Colon (tissue), 2 donors: ENCODE measurements at regions not wholly inside any gene's neighbourhood (a gene's known extent, or its start where the extent isn't known, plus 50 kb on each side); places are given as distances from the start of the nearest gene placed in this dataset.
A peak's percentile ranks its signal among the peaks of the same experiment; 100 is the strongest.

Source experiments
- FAIRE-seq: peaks from 2 replicates; lab custom pipeline; 2012; peaks lifted over from hg19 to GRCh38; lab: Jason Lieb, UNC
- donor health status: control.
- donor health status: control.

- no peak for FAIRE-seq
These were observed 89.7 kb upstream of the CARD18 start for GRCh38 chr11:105229257-105229656.

DNA sequence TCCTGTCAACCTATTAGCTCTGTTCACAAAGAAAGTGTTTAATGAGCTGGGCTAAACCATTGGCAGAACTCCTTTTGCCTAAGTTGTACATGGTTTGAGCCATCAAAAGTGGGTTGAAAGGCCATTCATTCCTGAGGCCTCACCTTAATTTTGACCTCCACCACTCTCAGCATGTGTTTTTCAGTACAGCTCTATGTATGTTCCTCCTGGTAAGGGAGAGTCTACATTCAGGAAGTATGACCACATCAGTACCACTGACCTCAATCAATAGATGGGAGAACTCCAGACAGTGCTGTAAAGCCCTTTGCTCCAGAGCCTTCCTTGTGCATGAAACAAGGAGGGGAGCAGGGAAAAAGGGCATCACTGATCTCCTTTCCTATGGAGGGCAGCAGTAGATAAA, 87.8 kb upstream of the CARD18 start:
- no peak for FAIRE-seq

DNA sequence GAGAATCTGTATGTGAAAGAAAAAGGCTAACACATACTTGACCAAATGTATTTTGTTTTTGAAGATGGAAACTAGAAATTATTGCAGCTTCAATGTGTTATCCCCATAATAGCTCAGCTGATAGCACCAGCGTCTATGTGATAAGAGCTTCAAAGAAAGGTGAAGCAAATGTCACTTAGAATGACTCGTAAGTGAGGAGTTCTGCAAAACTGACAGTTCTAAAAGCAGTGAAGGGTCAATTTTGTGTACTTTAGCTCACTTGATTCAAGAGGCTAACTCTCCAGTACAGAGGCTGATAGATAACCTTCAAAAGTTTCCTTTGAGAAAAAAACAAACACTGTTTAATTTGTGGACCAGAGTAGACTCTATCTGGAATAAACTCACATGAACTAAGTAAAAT, 87.2 kb upstream of the CARD18 start:
- FAIRE-seq = no peak

DNA sequence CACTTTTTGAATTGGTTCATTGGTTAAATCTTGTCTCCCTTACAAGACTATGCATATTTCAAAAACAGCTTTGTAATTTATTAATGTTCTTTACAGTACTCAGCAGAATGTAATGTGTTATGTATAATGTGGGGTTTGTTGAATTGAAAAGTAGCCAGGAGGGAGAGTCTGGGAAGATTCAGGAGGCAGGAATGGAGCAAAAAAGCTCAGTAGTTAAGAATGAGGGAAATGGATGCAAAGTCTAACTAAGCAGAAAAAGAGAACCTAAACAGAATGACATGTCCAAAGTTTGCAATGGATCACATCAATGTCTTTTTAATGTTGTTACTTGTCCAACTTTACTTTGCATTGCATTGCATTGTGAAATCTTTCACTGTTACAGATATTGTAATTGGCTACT, 86.5 kb upstream of the CARD18 start:
- FAIRE-seq = no peak

DNA sequence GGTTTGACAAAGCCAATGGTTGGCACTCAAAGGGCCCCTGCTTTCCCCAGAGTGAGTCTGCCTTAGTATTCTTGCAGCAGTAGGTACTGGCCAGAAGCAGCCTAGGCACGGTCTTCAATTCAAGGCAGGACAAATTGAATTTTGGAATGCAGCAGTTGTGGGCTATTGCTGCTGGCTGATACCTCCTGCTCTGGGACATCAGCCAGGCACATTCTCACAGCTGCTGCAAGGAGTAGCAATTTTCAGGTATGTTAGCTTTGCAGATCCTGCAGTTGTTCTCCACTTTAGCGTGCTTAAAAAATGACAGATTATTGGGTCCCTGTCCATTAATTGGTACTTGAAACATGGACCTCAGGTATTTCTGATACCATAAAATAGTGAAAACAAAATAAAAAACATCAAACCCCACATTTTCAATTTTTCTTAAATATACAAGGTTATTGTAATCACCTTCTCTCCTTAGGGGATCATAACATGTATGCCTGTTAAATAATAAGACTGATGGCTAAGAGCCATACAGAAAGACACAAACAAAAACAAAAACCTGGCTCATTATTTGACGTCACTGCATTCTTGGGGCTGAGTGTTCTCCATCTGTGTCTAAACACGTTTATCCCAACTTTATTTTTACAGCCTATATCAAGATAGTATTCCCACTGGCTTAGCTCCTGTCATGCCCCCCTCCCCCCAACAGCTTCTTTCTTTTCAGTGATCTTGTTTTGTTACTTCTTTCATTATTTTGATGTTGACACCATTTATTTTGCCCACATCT, 85.1 kb upstream of the CARD18 start:
- FAIRE-seq = no peak

DNA sequence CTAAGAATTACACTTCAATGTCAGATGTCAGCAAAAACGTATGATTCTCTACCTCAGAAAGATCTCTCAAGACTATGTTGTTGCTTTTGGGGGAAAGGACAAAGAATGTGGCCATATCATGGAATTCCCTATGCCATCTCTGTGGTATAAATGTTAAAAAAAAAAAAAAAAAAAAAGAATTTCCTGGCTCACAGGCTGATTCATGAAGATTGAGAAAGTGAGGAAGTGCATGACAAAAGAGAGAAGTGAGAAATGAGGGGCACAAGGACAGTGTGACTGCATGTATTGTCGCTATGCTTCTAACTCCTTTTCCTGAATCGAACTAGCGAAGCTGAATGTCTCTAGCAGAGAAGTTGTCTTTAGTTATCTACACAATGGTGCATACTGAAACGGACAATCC, 80.6 kb upstream of the CARD18 start:
- no peak for FAIRE-seq

- no peak for FAIRE-seq
These were observed 80.1 kb upstream of the CARD18 start for GRCh38 chr11:105219670-105220069.

DNA sequence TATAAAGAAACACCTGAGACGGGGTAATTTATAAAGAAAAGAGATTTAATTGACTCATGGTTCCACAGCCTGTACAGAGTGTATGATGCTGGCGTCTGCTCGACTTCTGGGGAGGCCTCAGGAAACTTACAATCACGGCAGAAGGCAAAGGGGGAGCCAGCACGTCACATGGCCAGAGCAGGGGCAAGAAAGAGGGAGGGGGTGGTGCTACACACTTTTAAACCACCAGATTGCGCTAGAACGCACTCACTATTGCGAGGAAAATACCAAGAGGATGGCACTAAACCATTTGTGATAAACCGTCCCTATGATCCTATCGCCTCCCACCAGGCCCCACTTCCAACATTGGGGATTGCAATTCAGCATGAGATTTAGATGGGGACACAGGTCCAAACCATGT, 79.7 kb upstream of the CARD18 start:
- FAIRE-seq = no peak

DNA sequence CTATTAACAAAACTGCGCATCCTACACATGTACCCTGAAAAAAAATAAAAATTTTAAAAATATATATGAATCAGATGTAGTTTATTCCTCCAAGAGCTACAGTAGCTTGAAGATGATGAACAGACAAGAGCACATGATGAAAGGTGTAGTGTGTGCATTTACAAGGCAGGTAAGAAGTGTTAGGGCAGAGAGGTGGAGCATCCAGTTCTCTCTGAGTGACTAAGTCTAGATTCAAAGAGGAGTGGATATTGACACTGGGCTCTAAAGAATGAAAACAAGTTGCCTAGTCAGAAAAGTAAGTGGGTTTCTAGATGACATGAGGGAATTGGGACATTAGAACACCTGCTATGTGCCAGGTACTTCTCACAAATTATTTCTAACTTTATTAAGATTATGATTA, 76.0 kb upstream of the CARD18 start:
- FAIRE-seq = no peak

GRCh38 chr11:105211806-105212554, 72.4 kb upstream of the CARD18 start:
- no peak for FAIRE-seq

GRCh38 chr11:105208019-105208418, 68.5 kb upstream of the CARD18 start:
- no peak for FAIRE-seq

DNA sequence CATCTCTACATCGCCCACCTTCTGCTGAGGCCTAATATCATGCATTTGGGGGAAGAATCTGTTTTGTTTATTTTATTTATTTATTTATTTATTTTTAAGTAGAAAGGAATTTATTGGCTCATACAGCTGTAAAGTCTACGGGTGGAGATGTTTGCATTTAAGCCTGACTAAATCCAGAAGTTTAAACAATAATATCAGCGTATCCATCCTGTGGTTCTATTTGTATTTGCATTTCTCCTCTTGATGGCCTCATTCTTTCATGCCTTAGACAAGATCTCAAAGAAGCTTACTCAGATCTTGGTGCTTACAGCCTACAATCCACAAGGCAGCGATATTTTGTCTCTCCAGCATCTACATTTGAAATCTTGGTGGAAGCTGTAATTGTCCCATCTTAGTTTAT, 67.1 kb upstream of the CARD18 start:
- no peak for FAIRE-seq

DNA sequence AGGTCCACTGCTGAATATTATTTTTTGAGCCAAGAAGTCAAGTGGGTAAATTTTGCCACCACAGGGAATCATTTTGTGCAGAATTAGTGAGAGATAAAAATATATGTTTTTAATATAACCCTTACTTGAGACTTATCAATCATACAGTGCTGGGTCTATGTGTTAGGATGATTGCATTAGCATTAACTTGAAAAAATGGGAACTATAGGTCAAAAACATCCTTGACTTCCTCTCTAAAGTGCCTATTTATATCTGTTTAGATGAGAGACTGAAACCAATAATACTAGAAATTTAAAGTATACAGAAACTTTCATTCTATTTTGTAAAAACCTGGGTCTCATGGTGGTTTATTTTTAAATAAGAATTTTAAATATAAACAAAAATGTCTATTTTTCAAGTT, 65.1 kb upstream of the CARD18 start:
- FAIRE-seq = peak; percentile 28

DNA sequence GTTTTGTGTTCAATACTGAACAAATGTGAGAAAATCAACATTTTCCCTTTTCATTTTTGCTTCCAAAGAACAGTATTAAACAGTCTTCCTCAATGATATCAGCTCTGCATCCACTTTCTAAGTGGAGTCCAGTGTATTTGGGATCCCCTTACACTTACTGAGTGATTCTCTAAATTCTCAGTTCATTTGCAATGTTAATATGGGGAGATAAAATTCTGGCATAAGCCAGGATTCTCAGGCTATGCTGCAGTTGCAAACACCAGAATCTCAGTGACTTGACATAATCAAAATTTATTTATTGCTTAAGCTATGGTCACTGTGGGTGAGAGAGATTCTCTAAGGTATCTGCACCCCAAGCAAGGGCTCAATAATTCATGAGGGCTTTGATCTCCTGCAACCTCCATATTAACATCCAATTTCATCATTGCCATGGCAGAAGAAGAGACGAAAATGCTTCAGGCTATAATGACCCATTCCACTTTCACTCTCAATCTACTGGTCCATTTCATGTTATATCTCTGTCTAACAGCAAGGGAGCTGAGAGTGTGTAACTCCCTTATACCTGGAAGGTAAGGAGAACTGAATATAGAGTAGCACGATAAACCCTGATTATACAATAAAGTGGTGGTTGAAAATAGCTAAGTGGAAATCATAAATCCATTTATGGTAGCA, 64.1 kb upstream of the CARD18 start:
- no peak for FAIRE-seq

- peak; percentile 94 for FAIRE-seq
These were observed 63.4 kb upstream of the CARD18 start for GRCh38 chr11:105202844-105203548.

DNA sequence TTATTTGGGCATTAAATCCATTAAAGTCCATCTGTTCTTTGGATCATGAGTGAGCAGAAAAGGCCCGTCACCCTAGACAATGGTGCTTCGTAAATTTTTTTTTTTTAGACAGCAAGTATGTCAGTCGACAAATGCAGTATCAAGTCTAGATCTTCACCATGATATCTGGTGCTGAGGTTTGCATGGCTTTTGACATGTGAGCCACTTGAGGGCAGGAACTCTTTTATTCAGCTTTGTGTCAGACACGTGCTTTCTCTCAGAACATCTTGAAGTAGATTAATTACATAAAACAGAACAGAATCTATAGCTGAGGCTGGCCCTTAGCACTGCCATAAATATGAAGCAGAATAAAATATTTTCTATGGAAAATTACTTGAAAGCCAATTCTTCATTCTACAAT, 62.9 kb upstream of the CARD18 start:
- no peak for FAIRE-seq

GRCh38 chr11:105201166-105201565, 61.6 kb upstream of the CARD18 start:
- peak; percentile 93 for FAIRE-seq

DNA sequence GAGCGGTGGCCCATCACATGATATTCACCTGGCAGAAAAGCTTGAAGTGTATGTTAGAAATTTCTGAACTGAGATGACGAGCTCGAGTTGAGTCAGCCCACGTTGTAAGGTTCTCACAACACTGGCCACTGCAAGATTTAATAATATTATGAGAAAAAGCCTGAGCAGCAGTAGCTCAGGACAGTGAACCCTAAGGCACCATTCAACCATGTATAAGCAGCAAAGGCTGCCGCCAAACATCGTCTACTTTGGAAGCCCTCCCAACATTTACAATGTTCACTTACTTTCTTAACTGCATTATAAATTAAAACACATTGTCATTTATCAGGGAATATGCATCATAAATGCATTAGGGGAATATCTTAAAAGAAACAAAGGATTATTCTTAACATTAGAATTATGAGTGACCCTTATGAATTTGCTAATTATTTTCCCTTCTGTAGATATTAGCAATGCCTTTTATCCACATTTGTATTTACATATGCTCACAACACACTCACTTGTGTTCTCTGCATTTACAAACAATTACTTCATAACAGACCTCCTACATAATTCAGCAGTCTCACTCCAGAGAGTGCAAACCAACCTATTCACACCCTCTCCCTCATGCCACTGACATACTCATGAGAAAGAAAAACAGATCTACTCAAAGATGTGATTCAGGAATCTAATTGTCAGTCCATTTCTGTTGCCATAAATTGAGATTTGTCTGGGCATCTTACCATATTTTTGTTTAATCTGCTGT, 57.7 kb upstream of the CARD18 start:
- FAIRE-seq = no peak

- peak; percentile 88 for FAIRE-seq
These were observed 53.7 kb upstream of the CARD18 start for GRCh38 chr11:105193260-105193659.

DNA sequence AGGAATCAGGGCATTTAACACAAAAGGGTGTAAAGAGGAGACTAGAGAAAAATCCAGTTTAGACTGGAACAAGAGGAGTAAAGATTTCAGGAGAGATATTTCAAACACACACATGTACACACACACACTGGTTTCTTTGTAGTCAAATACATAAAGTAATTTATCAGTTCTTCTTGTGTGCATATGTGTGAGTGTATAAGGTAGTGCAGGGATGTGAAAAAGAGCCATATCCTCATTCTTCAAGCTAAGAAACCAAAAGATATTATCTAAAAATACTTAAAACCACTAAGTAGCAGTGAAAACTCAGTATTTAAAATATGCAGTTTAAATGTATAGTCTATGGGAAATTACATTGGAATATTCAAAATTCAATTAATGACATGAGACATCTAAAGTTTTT, 52.5 kb upstream of the CARD18 start:
- no peak for FAIRE-seq

DNA sequence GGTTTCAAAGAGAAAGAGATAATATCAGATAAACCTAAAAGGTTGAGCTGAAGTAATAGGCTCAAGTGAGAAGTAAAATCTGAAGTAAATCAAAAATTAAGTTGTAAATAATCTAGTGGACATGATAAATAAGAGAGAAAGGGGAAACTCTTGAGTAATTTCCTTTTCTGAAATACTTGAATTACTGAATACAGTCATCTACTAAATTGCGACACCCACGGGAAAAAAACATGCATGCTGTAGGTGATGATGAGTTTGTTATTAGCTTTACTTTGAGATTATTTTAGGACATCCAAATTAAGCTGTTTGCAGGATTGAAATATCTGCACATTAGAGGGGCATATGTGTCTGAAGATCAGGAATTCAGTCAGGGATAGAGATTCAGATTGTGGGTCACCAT, 50.0 kb upstream of the CARD18 start:
- no peak for FAIRE-seq
